Testis (tissue), 2 donors: ENCODE measurements at regions not wholly inside any gene's neighbourhood (a gene's known extent, or its start where the extent isn't known, plus 50 kb on each side); places are given as distances from the start of the nearest gene placed in this dataset.

Experiments
- DNase-seq: peaks from one replicate; pipeline ENCODE4 v3.0.0-alpha.2; 2019
- H3K27ac ChIP-seq, 2 donors: fragments of 200-600 bp; sonication (generic); one replicate each; pipeline ENCODE4 v1.5.1; 2019
- H3K27me3 ChIP-seq: fragments of 200-600 bp; sonication (generic); one replicate; pipeline ENCODE4 v1.5.1; 2019
- H3K36me3 ChIP-seq: fragments of 200-600 bp; sonication (generic); one replicate; pipeline ENCODE4 v1.5.1; 2017; ENCODE audit warnings: low read depth; ENCODE audit errors: missing control alignments
- H3K4me1 ChIP-seq: fragments of 200-600 bp; sonication (generic); one replicate; pipeline ENCODE4 v1.5.1; 2019
- H3K4me3 ChIP-seq, 2 donors: fragments of 200-600 bp; sonication (generic); one replicate each; pipeline ENCODE4 v1.5.1; 2017 to 2019
- H3K9me3 ChIP-seq: fragments of 200-600 bp; sonication (generic); one replicate; pipeline ENCODE4 v1.5.1; 2017
- CTCF ChIP-seq, 3 experiments: fragments of 450-650 bp in 2 of 3; fragments of 200-600 bp in 1 of 3; sonication (generic) in 1 of 3; IDR thresholded peaks; one replicate each; pipeline ENCODE4 v1.5.1; 2016 to 2019; ENCODE audit warnings: antibody characterized with exemption in 3 of 3, mild to moderate bottlenecking in 2 of 3, moderate library complexity in 1 of 3
- POLR2A ChIP-seq: fragments of 450-650 bp; IDR thresholded peaks from one replicate; pipeline ENCODE4 v1.6.1; 2017; ENCODE audit warnings: antibody characterized with exemption, mild to moderate bottlenecking, moderate library complexity
- WGBS, 2 donors: methylation state at CpG; one replicate each; pipeline ENCODE4 v1.1.5; 2018; 5-methylcytosine and 5-hydroxymethylcytosine counted together
- intact Hi-C: fragments of 100-400 bp; cut with DNase I; formaldehyde crosslinking; loops from one replicate; pipeline ENCODE4 v1.15.1; 2023; ENCODE audit warnings: low total_unique reads

- H3K9me3 ChIP-seq, result no peaks in the 10 kb centered on the region
- no peaks in the 10 kb centered on the region for H3K27me3 ChIP-seq
- no peaks in the 10 kb centered on the region for H3K4me1 ChIP-seq
- no peak for DNase-seq
- no peaks in the 10 kb centered on the region for H3K36me3 ChIP-seq
- H3K27ac ChIP-seq, result no peak overlapping the region
- intact Hi-C loops, result no loop called here
- no peak overlapping the region for H3K4me3 ChIP-seq
- TF ChIP-seq CTCF (IDR thresholded peaks at IDR 0.05), result no peak
- no peak for TF ChIP-seq POLR2A
- 89 to 91% methylated on average over 12 of the region's 12 CpGs for WGBS, 2 donors
Measured at GRCh38 chr7:155223021-155223420, 74.7 kb upstream of the INSIG1 start.

- H3K27ac ChIP-seq, result no peak overlapping the region
- TF ChIP-seq POLR2A (no peak), CTCF (IDR thresholded peaks at IDR 0.05) (no peak)
- no peaks in the 10 kb centered on the region for H3K9me3 ChIP-seq
- DNase-seq, result no peak
- intact Hi-C loops, result no loop called here
- H3K27me3 ChIP-seq, result no peaks in the 10 kb centered on the region
- H3K4me1 ChIP-seq, result no peaks in the 10 kb centered on the region
- H3K36me3 ChIP-seq, result no peaks in the 10 kb centered on the region
- 82 to 84% methylated on average over 3 of the region's 3 CpGs for WGBS, 2 donors
- no peak overlapping the region for H3K4me3 ChIP-seq
Measured at GRCh38 chr7:155223503-155223902, 74.2 kb upstream of the INSIG1 start.

- Histone ChIP-seq H3K27ac (no peak overlapping the region), H3K4me3 (no peak overlapping the region), H3K27me3 (no peaks in the 10 kb centered on the region), H3K4me1 (no peaks in the 10 kb centered on the region), H3K36me3 (no peaks in the 10 kb centered on the region), H3K9me3 (no peaks in the 10 kb centered on the region)
- 72 to 80% methylated on average over 12 of the region's 12 CpGs for WGBS, 2 donors
- intact Hi-C loops, result no loop called here
- DNase-seq, result no peak
- TF ChIP-seq CTCF (IDR thresholded peaks at IDR 0.05) (no peak), POLR2A (no peak)
Measured at GRCh38 chr7:155224116-155224811, 73.4 kb upstream of the INSIG1 start.

DNA sequence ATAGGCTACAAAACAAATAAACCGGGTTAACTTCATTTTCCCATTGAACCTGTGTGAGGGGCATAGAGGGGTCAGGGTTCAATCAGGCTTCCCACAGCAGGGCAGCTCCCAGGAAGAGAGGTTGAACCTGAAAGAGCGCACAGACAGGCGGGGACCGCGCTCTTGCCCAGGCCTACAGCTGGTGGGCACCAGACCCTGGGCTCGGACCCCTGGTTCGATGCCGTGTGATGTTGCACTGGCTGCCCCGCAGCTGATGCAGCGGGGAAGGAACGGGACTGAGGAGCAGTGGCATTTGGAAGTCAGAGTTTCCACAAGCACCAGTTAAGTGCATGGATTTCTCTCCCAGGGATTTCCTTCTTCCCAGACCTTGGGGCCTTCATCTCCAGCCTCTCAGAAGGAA is 72.6 kb upstream of the INSIG1 start:
- H3K9me3 ChIP-seq, result no peaks in the 10 kb centered on the region
- WGBS, 2 donors, result 85 to 93% methylated on average over 6 to 11 of the region's 11 CpGs
- H3K36me3 ChIP-seq, result no peaks in the 10 kb centered on the region
- no peak for DNase-seq
- no peak overlapping the region for H3K4me3 ChIP-seq
- H3K27me3 ChIP-seq, result no peaks in the 10 kb centered on the region
- no peak overlapping the region for H3K27ac ChIP-seq
- intact Hi-C loops, result no loop called here
- TF ChIP-seq CTCF (IDR thresholded peaks at IDR 0.05) (no peak), POLR2A (no peak)
- H3K4me1 ChIP-seq, result no peaks in the 10 kb centered on the region

DNA sequence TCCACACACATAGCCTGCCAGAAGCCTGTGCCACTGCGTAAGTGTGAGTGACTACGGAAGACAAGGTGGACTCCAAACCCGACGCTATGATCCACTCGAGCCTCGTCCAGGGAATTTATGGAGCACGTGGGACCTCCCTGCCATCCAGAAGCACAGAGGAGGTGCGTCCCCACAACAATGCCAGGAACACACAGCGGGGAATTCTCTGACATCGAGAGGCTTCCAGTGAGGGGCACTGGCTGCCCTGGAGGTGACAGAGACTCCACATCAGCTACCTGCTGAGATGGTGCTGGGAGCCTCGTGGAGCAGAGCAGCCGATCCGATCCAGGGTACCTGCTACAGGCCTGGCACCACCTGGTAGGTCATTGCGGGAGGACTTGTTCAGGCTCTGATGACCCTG is 72.2 kb upstream of the INSIG1 start:
- 92 to 95% methylated on average over 11 to 14 of the region's 14 CpGs for WGBS, 2 donors
- H3K4me3 ChIP-seq, result no peak overlapping the region
- H3K36me3 ChIP-seq, result no peaks in the 10 kb centered on the region
- H3K27me3 ChIP-seq, result no peaks in the 10 kb centered on the region
- TF ChIP-seq POLR2A, result no peak
- no peak for TF ChIP-seq CTCF (IDR thresholded peaks at IDR 0.05)
- no peaks in the 10 kb centered on the region for H3K9me3 ChIP-seq
- DNase-seq, result no peak
- H3K27ac ChIP-seq, result no peak overlapping the region
- H3K4me1 ChIP-seq, result no peaks in the 10 kb centered on the region
- intact Hi-C loops, result no loop called here
